OCI-LY7 (cell line): ENCODE measurements at regions not wholly inside any gene's neighbourhood (a gene's known extent, or its start where the extent isn't known, plus 50 kb on each side); places are given as distances from the start of the nearest gene placed in this dataset.
"Not testable (repeated sequence)": the region's sequence is repeated elsewhere in the genome, so short reads cannot be mapped to it uniquely, and the experiment has no call there.

Source experiments
- EZH2phosphoT487 ChIP-seq: fragments of 200-600 bp; sonication (generic); IDR thresholded peaks from 2 replicates; pipeline ENCODE4 v1.6.1; 2018; ENCODE audit warnings: low read depth, borderline replicate concordance, mild to moderate bottlenecking, mixed run types, antibody characterized with exemption, low read length, moderate library complexity, mixed read lengths
- TF ChIP-seq, protein P1 (sequence below): fragments of 200-600 bp; sonication (generic); conservative IDR thresholded peaks from 2 replicates; pipeline ENCODE4 v1.5.1; 2014; ENCODE audit warnings: mild to moderate bottlenecking, antibody characterized with exemption, low read length, moderate library complexity, mixed read lengths

DNA sequence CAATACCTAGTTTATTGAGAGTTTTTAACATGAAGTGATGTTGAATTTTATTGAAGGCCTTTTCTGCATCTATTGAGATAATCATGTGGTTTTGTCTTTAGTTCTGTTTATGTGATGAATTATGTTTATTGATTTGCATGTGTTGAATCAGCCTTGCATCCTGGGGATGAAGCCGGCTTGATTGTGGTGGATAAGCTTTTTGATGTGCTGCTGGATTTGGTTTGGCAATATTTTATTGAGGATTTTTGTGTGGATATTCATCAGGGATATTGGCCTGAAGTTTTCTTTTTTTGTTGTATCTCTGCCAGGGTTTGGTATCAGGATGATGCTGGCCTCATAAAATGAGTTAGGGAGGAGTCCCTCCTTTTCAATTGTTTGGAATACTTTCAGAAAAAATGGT lies 91.2 kb downstream of the ADAMTS15 start:
- TF ChIP-seq, protein P1, sequence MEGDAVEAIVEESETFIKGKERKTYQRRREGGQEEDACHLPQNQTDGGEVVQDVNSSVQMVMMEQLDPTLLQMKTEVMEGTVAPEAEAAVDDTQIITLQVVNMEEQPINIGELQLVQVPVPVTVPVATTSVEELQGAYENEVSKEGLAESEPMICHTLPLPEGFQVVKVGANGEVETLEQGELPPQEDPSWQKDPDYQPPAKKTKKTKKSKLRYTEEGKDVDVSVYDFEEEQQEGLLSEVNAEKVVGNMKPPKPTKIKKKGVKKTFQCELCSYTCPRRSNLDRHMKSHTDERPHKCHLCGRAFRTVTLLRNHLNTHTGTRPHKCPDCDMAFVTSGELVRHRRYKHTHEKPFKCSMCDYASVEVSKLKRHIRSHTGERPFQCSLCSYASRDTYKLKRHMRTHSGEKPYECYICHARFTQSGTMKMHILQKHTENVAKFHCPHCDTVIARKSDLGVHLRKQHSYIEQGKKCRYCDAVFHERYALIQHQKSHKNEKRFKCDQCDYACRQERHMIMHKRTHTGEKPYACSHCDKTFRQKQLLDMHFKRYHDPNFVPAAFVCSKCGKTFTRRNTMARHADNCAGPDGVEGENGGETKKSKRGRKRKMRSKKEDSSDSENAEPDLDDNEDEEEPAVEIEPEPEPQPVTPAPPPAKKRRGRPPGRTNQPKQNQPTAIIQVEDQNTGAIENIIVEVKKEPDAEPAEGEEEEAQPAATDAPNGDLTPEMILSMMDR: not testable (repeated sequence)
- not testable (repeated sequence) for TF ChIP-seq EZH2phosphoT487
